PC-3 (cell line): ENCODE measurements at regions not wholly inside any gene's neighbourhood (a gene's known extent, or its start where the extent isn't known, plus 50 kb on each side); places are given as distances from the start of the nearest gene placed in this dataset.

Experiments
- ATAC-seq: fragments of 200-7000 bp; cut with Tn5 transposase; 2 replicates; pipeline ENCODE4 v1.9.1; 2020; ENCODE audit warnings: mild to moderate bottlenecking, moderate library complexity
- BruUV-seq: library from RNA; stranded (reverse); fragments of 400-500 nt; replicated peaks from 2 replicates; lab custom pipeline; 2021; lab: Mats Ljungman, UMichigan
- CTCF ChIA-PET: fragments of 300-600 bp; sonication (Branson Sonifier 250); formaldehyde crosslinking; loops from one replicate; lab custom pipeline; 2022; ENCODE audit warnings: antibody characterized with exemption; lab: Charles Lee
- POLR2A ChIA-PET: fragments of 300-600 bp; sonication (Branson Sonifier 250); formaldehyde crosslinking; loops from one replicate; lab custom pipeline; 2022; ENCODE audit warnings: antibody characterized with exemption; ENCODE audit not compliant: unreplicated experiment; lab: Charles Lee
- DNase-seq: peaks from one replicate; pipeline ENCODE4 v3.0.0-alpha.2; 2015
- H2AFZ ChIP-seq: fragments of 300-600 bp; sonication (generic); 2 replicates; pipeline ENCODE4 v1.6.0; 2016; ENCODE audit warnings: antibody characterized with exemption, low read length
- H3F3A ChIP-seq: fragments of 300-600 bp; sonication (generic); one replicate; pipeline ENCODE4 v1.6.0; 2017; ENCODE audit warnings: antibody characterized with exemption, low read length, control low read depth, mild to moderate bottlenecking; ENCODE audit not compliant: unreplicated experiment
- H3K27ac ChIP-seq: fragments of 300-600 bp; sonication (generic); 2 replicates; pipeline ENCODE4 v1.5.1; 2016; ENCODE audit warnings: mild to moderate bottlenecking, low read length
- H3K27me3 ChIP-seq: fragments of 300-600 bp; sonication (generic); 2 replicates; pipeline ENCODE4 v1.6.1; 2016; ENCODE audit warnings: low read length, mixed read lengths
- H3K36me3 ChIP-seq: fragments of 300-600 bp; sonication (generic); 2 replicates; pipeline ENCODE4 v1.6.1; 2016; ENCODE audit warnings: low read depth, mixed run types, low read length, mixed read lengths
- H3K4me1 ChIP-seq: fragments of 300-600 bp; sonication (generic); 2 replicates; pipeline ENCODE4 v1.5.1; 2016; ENCODE audit warnings: low read length; ENCODE audit not compliant: insufficient read depth
- H3K4me2 ChIP-seq: fragments of 300-600 bp; sonication (generic); 2 replicates; pipeline ENCODE4 v1.6.0; 2016; ENCODE audit warnings: low read length
- H3K4me3 ChIP-seq: fragments of 300-600 bp; sonication (generic); 2 replicates; pipeline ENCODE4 v1.5.1; 2016; ENCODE audit warnings: mild to moderate bottlenecking, low read length, mixed read lengths
- H3K79me2 ChIP-seq: fragments of 300-600 bp; sonication (generic); 2 replicates; pipeline ENCODE4 v1.6.1; 2017; ENCODE audit warnings: low read length, mixed read lengths
- H3K9ac ChIP-seq: fragments of 300-600 bp; sonication (generic); 2 replicates; pipeline ENCODE4 v1.6.0; 2016; ENCODE audit warnings: mild to moderate bottlenecking, low read length
- H3K9me2 ChIP-seq: fragments of 300-600 bp; sonication (generic); replicated peaks from 2 replicates; pipeline ENCODE4 v1.6.1; 2016; ENCODE audit warnings: mixed run types, low read length, mixed read lengths
- H3K9me3 ChIP-seq: fragments of 300-600 bp; sonication (generic); 2 replicates; pipeline ENCODE4 v1.6.1; 2016; ENCODE audit warnings: low read length, mixed read lengths
- H4K20me1 ChIP-seq: fragments of 300-600 bp; sonication (generic); 2 replicates; pipeline ENCODE4 v1.6.1; 2016; ENCODE audit warnings: low read length, mixed read lengths
- EZH2 ChIP-seq: fragments of 300-600 bp; sonication (generic); IDR thresholded peaks from one replicate; pipeline ENCODE4 v1.6.1; 2017; ENCODE audit warnings: antibody characterized with exemption, mild to moderate bottlenecking, low read length; ENCODE audit not compliant: unreplicated experiment
- EZH2phosphoT487 ChIP-seq: fragments of 300-600 bp; sonication (generic); IDR thresholded peaks from 2 replicates; pipeline ENCODE4 v1.6.1; 2018; ENCODE audit warnings: mild to moderate bottlenecking, antibody characterized with exemption, low read length, borderline replicate concordance
- intact Hi-C: fragments of 100-400 bp; cut with micrococcal nuclease; formaldehyde crosslinking; loops from 2 replicates; pipeline ENCODE4 v1.9.0; 2023
- TF ChIP-seq, protein P1 (sequence below): fragments of 300-600 bp; sonication (generic); conservative IDR thresholded peaks from 2 replicates; pipeline ENCODE4 v1.5.1; 2017; ENCODE audit warnings: antibody characterized with exemption, low read depth, mild to moderate bottlenecking, low read length

DNA sequence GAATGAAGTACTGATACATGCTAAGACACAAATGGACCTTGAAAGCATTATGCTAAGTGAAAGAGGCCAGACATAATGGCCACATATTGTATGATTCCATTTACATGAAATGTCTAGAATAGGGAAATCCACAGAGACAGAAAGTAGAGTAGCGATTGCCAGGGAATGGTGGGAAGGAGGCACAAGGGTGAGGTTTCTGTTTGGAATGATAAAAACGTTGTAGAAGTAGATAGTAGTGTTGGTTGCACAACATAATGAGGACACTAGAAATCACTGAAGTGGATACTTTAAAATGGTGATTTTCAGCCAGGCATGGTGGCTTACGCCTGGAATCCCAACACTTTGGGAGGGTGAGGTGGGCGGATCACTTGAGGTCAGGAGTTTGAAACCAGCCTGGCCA lies 97.6 kb upstream of the VANGL1 start:
- Histone ChIP-seq H3K9me2 (no peaks in the 10 kb centered on the region), H3F3A (peaks cover 9% of the 10 kb centered on the region), H3K79me2 (no peaks in the 10 kb centered on the region), H3K9ac (no peak overlapping the region), H3K27ac (no peak overlapping the region), H4K20me1 (no peaks in the 10 kb centered on the region), H3K36me3 (no peaks in the 10 kb centered on the region), H3K9me3 (no peaks in the 10 kb centered on the region), H3K4me3 (no peak overlapping the region), H3K4me1 (peaks cover 28% of the 10 kb centered on the region), H3K27me3 (no peaks in the 10 kb centered on the region), H3K4me2 (no peak overlapping the region), H2AFZ (no peak overlapping the region)
- POLR2A ChIA-PET, result no interaction called here
- CTCF ChIA-PET, result interaction anchor here (0.6 kb wide), 1 partner anchor 220 kb away, joined by 4 read pairs; no protein-coding TSS in a partner anchor
- ATAC-seq, result no peak
- intact Hi-C loops, result loop anchor here (10.0 kb wide), 1 partner anchor 49 kb away; no protein-coding TSS in a partner anchor
- DNase-seq, result no peak
- no peak for TF ChIP-seq EZH2
- no TSS peak for BruUV-seq

DNA sequence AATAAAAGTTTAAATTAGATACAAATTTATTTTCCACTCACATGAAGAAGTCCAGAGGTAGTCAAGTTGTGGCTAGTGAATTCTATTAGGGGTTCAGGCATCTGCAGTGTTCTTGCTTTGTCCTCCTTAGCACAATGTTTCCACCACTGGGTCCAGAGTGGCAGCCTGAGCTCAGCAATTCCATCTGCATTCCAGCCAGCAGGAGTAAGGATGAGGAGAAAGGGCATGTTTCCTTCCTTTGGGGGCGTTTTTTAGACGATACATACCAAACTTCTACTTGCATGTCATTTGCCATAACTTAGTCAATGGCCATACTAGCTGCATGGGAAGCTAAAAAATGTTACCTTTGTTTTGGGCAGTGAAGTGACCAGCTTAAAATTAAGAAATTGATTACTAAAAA lies 98.5 kb upstream of the VANGL1 start:
- no peak for TF ChIP-seq EZH2
- TF ChIP-seq, protein P1, sequence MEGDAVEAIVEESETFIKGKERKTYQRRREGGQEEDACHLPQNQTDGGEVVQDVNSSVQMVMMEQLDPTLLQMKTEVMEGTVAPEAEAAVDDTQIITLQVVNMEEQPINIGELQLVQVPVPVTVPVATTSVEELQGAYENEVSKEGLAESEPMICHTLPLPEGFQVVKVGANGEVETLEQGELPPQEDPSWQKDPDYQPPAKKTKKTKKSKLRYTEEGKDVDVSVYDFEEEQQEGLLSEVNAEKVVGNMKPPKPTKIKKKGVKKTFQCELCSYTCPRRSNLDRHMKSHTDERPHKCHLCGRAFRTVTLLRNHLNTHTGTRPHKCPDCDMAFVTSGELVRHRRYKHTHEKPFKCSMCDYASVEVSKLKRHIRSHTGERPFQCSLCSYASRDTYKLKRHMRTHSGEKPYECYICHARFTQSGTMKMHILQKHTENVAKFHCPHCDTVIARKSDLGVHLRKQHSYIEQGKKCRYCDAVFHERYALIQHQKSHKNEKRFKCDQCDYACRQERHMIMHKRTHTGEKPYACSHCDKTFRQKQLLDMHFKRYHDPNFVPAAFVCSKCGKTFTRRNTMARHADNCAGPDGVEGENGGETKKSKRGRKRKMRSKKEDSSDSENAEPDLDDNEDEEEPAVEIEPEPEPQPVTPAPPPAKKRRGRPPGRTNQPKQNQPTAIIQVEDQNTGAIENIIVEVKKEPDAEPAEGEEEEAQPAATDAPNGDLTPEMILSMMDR, result no peak
- no peak for TF ChIP-seq EZH2phosphoT487
- ChIA-PET CTCF (interaction anchor here (0.6 to 1.0 kb wide), 3 partner anchors 52 to 206 kb away, joined by 3 to 6 read pairs (median 3); no protein-coding TSS in a partner anchor), POLR2A (no interaction called here)
- Histone ChIP-seq H2AFZ (no peak overlapping the region), H3K4me2 (no peak overlapping the region), H3K79me2 (no peaks in the 10 kb centered on the region), H3K27me3 (no peaks in the 10 kb centered on the region), H3K9me3 (no peaks in the 10 kb centered on the region), H3K4me1 (peaks cover 28% of the 10 kb centered on the region), H3K9ac (no peak overlapping the region), H3K36me3 (no peaks in the 10 kb centered on the region), H3F3A (peaks cover 9% of the 10 kb centered on the region), H3K4me3 (no peak overlapping the region), H4K20me1 (no peaks in the 10 kb centered on the region), H3K27ac (no peak overlapping the region), H3K9me2 (no peaks in the 10 kb centered on the region)
- ATAC-seq (no peak), DNase-seq (no peak)
- BruUV-seq, result no TSS peak
- intact Hi-C loops, result loop anchor here (10.0 kb wide), 1 partner anchor 48 kb away; no protein-coding TSS in a partner anchor

DNA sequence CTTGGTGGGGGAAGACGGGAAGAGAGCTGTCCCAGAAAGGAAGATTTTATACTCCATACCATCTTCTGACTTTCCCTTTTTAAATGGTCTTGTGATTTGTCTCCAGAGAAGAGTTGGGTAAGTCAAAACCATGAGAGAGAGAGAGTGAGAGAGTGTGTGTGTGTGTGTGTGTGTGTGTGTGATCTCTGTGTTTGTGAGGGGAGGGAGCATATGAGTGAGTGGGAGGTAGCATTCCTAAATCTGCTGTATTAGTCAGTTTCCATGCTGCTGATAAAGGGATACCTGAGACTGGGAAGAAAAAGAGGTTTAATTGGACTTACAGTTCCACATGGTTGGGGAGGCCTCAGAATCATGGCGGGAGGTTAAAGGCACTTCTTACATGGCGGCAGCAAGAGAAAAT lies 102.0 kb upstream of the VANGL1 start:
- Histone ChIP-seq H3K36me3 (no peaks in the 10 kb centered on the region), H3K27me3 (no peaks in the 10 kb centered on the region), H3K27ac (no peak overlapping the region), H3F3A (no peaks in the 10 kb centered on the region), H4K20me1 (no peaks in the 10 kb centered on the region), H3K4me3 (no peak overlapping the region), H2AFZ (no peak overlapping the region), H3K4me2 (no peak overlapping the region), H3K4me1 (peaks cover under 1% of the 10 kb centered on the region), H3K79me2 (no peaks in the 10 kb centered on the region), H3K9me2 (no peaks in the 10 kb centered on the region), H3K9me3 (no peaks in the 10 kb centered on the region), H3K9ac (no peak overlapping the region)
- intact Hi-C loops, result loop anchor here (10.0 kb wide), 1 partner anchor 45 kb away; no protein-coding TSS in a partner anchor
- TF ChIP-seq, protein P1, result no peak
- TF ChIP-seq EZH2phosphoT487 (no peak), EZH2 (no peak)
- CTCF ChIA-PET, result no interaction called here
- no peak for ATAC-seq
- DNase-seq, result no peak
- POLR2A ChIA-PET, result no interaction called here
- no TSS peak for BruUV-seq
